ENCODE measurements at regions not wholly inside any gene's neighbourhood (a gene's known extent, or its start where the extent isn't known, plus 50 kb on each side); places are given as distances from the start of the nearest gene placed in this dataset.

DNA sequence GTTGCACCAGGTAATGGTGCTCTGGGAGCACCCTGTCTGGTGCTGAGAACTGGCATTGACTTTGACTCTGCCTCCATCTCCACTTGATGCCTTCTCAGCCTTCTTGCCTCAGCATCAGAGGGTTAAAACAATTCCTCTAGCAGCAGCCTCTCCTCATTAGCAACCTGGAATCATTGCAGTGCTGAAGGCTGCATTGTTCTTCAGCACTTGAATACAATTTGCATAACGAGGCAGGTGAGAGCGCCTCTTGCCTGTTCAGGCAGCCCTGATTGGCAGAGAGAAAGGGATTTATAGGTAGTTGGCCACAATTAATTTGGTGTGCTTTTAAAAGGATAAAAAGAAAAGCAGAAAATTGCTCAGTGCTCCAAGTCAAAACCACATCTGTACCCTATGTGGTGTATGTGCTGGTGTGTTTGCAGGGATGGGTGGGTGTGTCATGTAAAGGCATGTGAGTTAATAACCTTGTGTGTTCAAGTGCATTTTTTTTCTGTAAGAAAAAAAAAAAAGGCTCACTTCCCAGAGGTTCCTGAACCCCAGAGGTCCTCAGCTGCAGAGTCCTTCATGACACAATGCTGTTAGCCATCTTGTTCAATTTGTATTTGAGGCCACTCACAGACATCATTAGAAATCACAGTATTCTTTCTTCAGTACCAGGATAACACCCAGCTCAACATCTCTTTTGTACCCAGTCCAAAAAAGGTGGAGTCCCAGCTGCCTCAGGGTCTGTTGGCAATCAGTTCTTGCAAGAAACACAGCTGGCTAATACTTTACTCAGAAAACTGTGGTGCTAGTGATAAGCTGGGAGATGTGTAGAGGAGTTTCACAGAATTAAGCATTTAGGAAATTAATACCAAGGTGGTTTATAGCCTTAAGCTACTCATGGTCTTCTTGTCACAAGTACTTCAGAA, 385.6 kb downstream of the GRIN2B start:
- DNase-seq (ENCODE audit: low read depth): no peak
- H3K4me3 ChIP-seq (ENCODE audit: low read length): no peak overlapping the region
- TF ChIP-seq CTCF (conservative IDR thresholded peaks at IDR 0.05; ENCODE audit: low read depth, low read length): no peak

- DNase-seq (ENCODE audit: low read depth): no peak
- no peak for TF ChIP-seq CTCF (conservative IDR thresholded peaks at IDR 0.05; ENCODE audit: low read depth, low read length)
Observed at GRCh38 chr12:13594731-13595514, 386.5 kb downstream of the GRIN2B start.

DNA sequence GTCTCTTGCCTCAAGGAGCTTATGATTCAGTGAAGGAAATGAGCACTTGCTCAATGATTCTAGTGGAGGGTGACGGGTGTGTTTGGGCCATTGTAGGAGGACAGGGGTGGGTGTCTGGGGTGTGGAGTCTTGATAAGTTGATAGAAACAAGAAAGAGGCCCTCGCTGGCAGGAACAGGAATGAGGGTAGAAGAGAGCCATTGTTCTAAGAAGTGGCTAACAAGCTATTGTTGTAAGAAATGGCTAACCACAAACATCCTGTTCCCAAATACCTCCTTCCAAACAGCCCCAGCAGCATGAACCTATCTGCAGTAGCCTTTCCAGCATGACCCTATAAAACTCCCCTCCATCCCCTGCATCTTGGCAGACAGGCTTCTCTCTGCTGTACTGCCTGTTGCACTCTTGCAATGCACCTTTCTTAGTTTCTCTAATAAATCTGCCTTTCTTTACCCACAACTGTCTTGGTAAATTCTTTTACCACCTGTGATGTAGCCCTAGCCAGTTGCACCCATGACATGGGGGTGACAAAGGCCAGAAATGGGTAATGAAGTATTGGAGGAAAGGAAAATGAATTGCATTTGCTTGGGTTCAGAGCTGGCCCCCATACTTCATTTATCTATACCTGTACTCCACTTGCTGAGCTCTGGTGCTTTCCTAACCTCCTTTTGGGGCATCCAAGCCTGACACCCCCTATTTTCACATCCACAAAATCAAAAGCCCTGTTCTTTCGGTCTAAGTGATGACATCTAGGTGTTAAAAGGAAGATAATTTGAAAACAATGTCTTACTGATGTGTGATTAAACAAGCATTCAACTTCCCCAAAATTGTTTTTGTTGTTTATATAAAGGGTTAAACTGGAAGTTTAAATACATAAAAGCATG, 389.1 kb downstream of the GRIN2B start:
- no peak overlapping the region for H3K4me3 ChIP-seq (ENCODE audit: low read length)
- no peak for DNase-seq (ENCODE audit: low read depth)
- no peak for TF ChIP-seq CTCF (conservative IDR thresholded peaks at IDR 0.05; ENCODE audit: low read depth, low read length)

More at GRCh38 chr12:13594731-13595514, 386.5 kb downstream of the GRIN2B start:
- no peak overlapping the region for H3K4me3 ChIP-seq (ENCODE audit: low read length)

DNA sequence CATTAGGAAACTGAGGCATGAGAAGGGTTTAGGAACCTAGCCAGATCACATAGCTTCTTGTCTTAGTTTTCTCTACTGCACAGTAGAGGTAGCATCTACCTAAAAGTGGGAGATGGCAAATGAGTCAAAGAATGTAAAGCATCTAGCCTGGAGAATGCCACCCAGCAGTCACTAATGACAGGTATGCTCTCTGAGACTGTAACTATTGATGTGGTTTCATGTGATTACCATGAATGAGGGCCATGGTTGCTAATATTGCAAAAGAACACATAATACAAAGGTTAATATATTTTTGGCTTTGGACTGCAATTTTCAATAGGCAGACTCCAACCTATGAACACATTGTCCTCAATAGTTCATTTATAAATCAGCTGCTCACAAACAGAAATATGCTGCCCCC, 389.9 kb downstream of the GRIN2B start:
- no peak for TF ChIP-seq CTCF (conservative IDR thresholded peaks at IDR 0.05; ENCODE audit: low read depth, low read length)
- DNase-seq (ENCODE audit: low read depth): no peak
- no peak overlapping the region for H3K4me3 ChIP-seq (ENCODE audit: low read length)

GRCh38 chr12:13591059-13591458, 390.3 kb downstream of the GRIN2B start:
- no peak for DNase-seq (ENCODE audit: low read depth)
- TF ChIP-seq CTCF (conservative IDR thresholded peaks at IDR 0.05; ENCODE audit: low read depth, low read length): no peak
- no peak overlapping the region for H3K4me3 ChIP-seq (ENCODE audit: low read length)

GRCh38 chr12:13588574-13588973, 392.0 kb downstream of the EMP1 start:
- no peak overlapping the region for H3K4me3 ChIP-seq (ENCODE audit: low read length)
- no peak for TF ChIP-seq CTCF (conservative IDR thresholded peaks at IDR 0.05; ENCODE audit: low read depth, low read length)
- no peak for DNase-seq (ENCODE audit: low read depth)
